MM.1S (cell line): ENCODE measurements at regions not wholly inside any gene's neighbourhood (a gene's known extent, or its start where the extent isn't known, plus 50 kb on each side); places are given as distances from the start of the nearest gene placed in this dataset.

Source experiments
- DNase-seq: peaks from one replicate; pipeline ENCODE4 v3.0.0-alpha.2; 2015
- H2AFZ ChIP-seq: fragments of 300-600 bp; sonication (generic); 2 replicates; pipeline ENCODE4 v1.6.0; 2016; ENCODE audit warnings: antibody characterized with exemption, low read length
- H3F3A ChIP-seq: fragments of 300-600 bp; sonication (generic); 2 replicates; pipeline ENCODE4 v1.6.1; 2016; ENCODE audit warnings: mild to moderate bottlenecking, antibody characterized with exemption, low read length, moderate library complexity, mixed read lengths; ENCODE audit not compliant: insufficient read depth
- H3K27ac ChIP-seq: fragments of 300-600 bp; sonication (generic); 2 replicates; pipeline ENCODE4 v1.5.1; 2016; ENCODE audit warnings: mild to moderate bottlenecking, low read length
- H3K27me3 ChIP-seq: fragments of 300-600 bp; sonication (generic); replicated peaks from 2 replicates; pipeline ENCODE4 v1.6.0; 2016; ENCODE audit warnings: low read length; ENCODE audit not compliant: insufficient read depth
- H3K36me3 ChIP-seq: fragments of 300-600 bp; sonication (generic); replicated peaks from 2 replicates; pipeline ENCODE4 v1.6.1; 2016; ENCODE audit warnings: mild to moderate bottlenecking, low read length, mixed read lengths; ENCODE audit not compliant: insufficient read depth
- H3K4me1 ChIP-seq: fragments of 300-600 bp; sonication (generic); 2 replicates; pipeline ENCODE4 v1.6.1; 2016; ENCODE audit warnings: low read length, mixed read lengths
- H3K4me2 ChIP-seq: fragments of 300-600 bp; sonication (generic); 2 replicates; pipeline ENCODE4 v1.6.0; 2016; ENCODE audit warnings: low read depth, low read length
- H3K4me3 ChIP-seq: fragments of 300-600 bp; sonication (generic); 2 replicates; pipeline ENCODE4 v1.5.1; 2016; ENCODE audit warnings: low read length, mixed read lengths
- H3K79me2 ChIP-seq: fragments of 300-600 bp; sonication (generic); 2 replicates; pipeline ENCODE4 v1.6.1; 2016; ENCODE audit warnings: mixed run types, low read length, mixed read lengths
- H3K9ac ChIP-seq: fragments of 300-600 bp; sonication (generic); 2 replicates; pipeline ENCODE4 v1.6.1; 2016; ENCODE audit warnings: low read length, mixed read lengths
- H3K9me2 ChIP-seq: fragments of 300-600 bp; sonication (generic); replicated peaks from 2 replicates; pipeline ENCODE4 v1.6.1; 2016; ENCODE audit warnings: mild to moderate bottlenecking, low read length, mixed read lengths; ENCODE audit not compliant: insufficient read depth
- H3K9me3 ChIP-seq: fragments of 300-600 bp; sonication (generic); replicated peaks from 2 replicates; pipeline ENCODE4 v1.6.1; 2016; ENCODE audit warnings: mild to moderate bottlenecking, low read length, mixed read lengths; ENCODE audit not compliant: insufficient read depth
- H4K20me1 ChIP-seq: fragments of 300-600 bp; sonication (generic); 2 replicates; pipeline ENCODE4 v1.6.1; 2016; ENCODE audit warnings: mild to moderate bottlenecking, low read length, moderate library complexity, mixed read lengths; ENCODE audit not compliant: insufficient read depth
- EZH2 ChIP-seq: fragments of 300-600 bp; sonication (generic); optimal IDR thresholded peaks from 2 replicates; pipeline ENCODE3; 2017; ENCODE audit warnings: low read depth, mild to moderate bottlenecking, antibody characterized with exemption, low read length, mixed read lengths
- EZH2phosphoT487 ChIP-seq: fragments of 300-600 bp; sonication (generic); IDR thresholded peaks from 2 replicates; pipeline ENCODE4 v1.6.1; 2018; ENCODE audit warnings: antibody characterized with exemption, low read length
- TF ChIP-seq, protein P1 (sequence below): fragments of 300-600 bp; sonication (generic); IDR thresholded peaks from 2 replicates; pipeline ENCODE4 v1.5.1; 2016; ENCODE audit warnings: antibody characterized with exemption, low read length, mixed read lengths

DNA sequence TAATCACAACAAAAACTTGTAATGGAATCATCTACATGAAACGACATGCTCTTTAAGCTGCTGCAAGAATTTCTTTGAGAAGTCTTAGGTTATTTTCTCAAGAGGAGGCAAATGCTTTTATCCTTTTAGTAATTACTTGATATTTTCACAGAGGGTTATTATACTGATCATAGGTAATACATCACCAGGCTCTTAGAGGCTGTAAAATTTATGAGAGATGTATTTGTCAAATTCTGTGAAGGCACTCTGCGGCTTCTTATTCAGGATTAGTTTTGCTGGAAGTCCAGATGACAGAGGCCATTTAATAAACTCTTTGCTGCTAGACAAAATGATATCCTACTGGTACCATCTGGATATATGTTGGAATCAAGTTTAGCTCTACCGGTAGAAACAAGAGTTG, 624.3 kb upstream of the BRINP3 start:
- Histone ChIP-seq H3K4me3 (no peak overlapping the region), H3F3A (no peaks in the 10 kb centered on the region), H3K4me2 (no peak overlapping the region), H3K9ac (no peak overlapping the region), H3K79me2 (no peaks in the 10 kb centered on the region), H3K27ac (no peak overlapping the region), H3K9me2 (no peaks in the 10 kb centered on the region), H3K27me3 (no peaks in the 10 kb centered on the region), H3K36me3 (no peaks in the 10 kb centered on the region), H4K20me1 (no peaks in the 10 kb centered on the region), H2AFZ (no peak overlapping the region), H3K9me3 (no peaks in the 10 kb centered on the region), H3K4me1 (no peaks in the 10 kb centered on the region)
- TF ChIP-seq EZH2phosphoT487 (no peak), EZH2 (no peak)
- TF ChIP-seq, protein P1, sequence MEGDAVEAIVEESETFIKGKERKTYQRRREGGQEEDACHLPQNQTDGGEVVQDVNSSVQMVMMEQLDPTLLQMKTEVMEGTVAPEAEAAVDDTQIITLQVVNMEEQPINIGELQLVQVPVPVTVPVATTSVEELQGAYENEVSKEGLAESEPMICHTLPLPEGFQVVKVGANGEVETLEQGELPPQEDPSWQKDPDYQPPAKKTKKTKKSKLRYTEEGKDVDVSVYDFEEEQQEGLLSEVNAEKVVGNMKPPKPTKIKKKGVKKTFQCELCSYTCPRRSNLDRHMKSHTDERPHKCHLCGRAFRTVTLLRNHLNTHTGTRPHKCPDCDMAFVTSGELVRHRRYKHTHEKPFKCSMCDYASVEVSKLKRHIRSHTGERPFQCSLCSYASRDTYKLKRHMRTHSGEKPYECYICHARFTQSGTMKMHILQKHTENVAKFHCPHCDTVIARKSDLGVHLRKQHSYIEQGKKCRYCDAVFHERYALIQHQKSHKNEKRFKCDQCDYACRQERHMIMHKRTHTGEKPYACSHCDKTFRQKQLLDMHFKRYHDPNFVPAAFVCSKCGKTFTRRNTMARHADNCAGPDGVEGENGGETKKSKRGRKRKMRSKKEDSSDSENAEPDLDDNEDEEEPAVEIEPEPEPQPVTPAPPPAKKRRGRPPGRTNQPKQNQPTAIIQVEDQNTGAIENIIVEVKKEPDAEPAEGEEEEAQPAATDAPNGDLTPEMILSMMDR = no peak
- no peak for DNase-seq

DNA sequence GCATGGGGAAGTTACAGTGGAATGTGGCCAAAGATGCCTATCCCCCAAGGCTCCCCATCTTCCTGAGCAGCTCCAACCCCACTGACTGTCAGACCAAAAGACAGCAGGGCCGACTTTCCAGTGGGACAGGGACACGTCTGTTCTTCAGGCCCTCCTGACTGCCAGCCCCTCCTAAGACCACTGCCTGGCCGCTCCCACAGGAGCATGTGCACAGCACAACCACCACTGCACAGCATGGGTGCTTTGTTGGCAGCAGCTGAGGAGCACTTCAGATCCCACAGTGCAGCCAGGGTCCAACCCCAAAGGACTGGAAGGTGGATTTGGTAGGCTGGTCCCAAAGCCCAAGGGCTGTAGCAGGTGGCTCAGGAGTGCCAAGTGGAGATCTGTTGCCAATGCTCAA, 648.3 kb upstream of the BRINP3 start:
- H2AFZ ChIP-seq = no peak overlapping the region
- H3K27ac ChIP-seq = no peak overlapping the region
- no peak overlapping the region for H3K9ac ChIP-seq
- no peak for DNase-seq
- no peaks in the 10 kb centered on the region for H3K79me2 ChIP-seq
- no peaks in the 10 kb centered on the region for H3F3A ChIP-seq
- no peaks in the 10 kb centered on the region for H3K9me3 ChIP-seq
- TF ChIP-seq, protein P1 = no peak
- TF ChIP-seq EZH2phosphoT487 (no peak), EZH2 (no peak)
- no peaks in the 10 kb centered on the region for H3K27me3 ChIP-seq
- H3K4me1 ChIP-seq = no peaks in the 10 kb centered on the region
- no peaks in the 10 kb centered on the region for H3K36me3 ChIP-seq
- H4K20me1 ChIP-seq = no peaks in the 10 kb centered on the region
- no peak overlapping the region for H3K4me3 ChIP-seq
- H3K4me2 ChIP-seq = no peak overlapping the region
- H3K9me2 ChIP-seq = no peaks in the 10 kb centered on the region

DNA sequence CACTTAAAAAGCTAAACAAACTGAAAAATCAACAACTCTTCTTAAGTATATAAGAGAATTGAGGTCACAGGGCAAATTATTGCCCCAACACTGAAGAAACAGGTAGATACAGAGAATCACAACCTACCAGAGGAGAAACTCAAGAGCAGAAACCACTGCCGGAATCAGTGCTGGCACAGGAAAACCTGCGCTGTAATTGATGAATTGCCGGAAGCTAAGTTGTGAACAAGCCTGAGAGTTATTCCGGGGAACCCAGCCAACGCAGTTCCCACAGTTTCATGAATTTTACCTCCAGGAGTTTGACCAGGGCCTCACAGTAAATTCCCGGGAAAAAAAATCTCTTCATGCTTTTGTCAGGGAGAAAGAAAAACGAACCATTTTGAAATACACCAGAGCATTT, 657.1 kb upstream of the BRINP3 start:
- DNase-seq = no peak
- no peaks in the 10 kb centered on the region for H4K20me1 ChIP-seq
- H3K4me3 ChIP-seq = no peak overlapping the region
- no peak overlapping the region for H3K27ac ChIP-seq
- H3K9ac ChIP-seq = no peak overlapping the region
- H3K4me2 ChIP-seq = no peak overlapping the region
- H3K27me3 ChIP-seq = no peaks in the 10 kb centered on the region
- H3K4me1 ChIP-seq = no peaks in the 10 kb centered on the region
- no peaks in the 10 kb centered on the region for H3K9me3 ChIP-seq
- H3K9me2 ChIP-seq = no peaks in the 10 kb centered on the region
- no peaks in the 10 kb centered on the region for H3F3A ChIP-seq
- no peaks in the 10 kb centered on the region for H3K36me3 ChIP-seq
- no peak overlapping the region for H2AFZ ChIP-seq
- TF ChIP-seq EZH2phosphoT487 = no peak
- TF ChIP-seq, protein P1 = no peak
- TF ChIP-seq EZH2 = no peak
- H3K79me2 ChIP-seq = no peaks in the 10 kb centered on the region
